Fibroblast of skin of right biceps (primary cell): ENCODE measurements at regions not wholly inside any gene's neighbourhood (a gene's known extent, or its start where the extent isn't known, plus 50 kb on each side); places are given as distances from the start of the nearest gene placed in this dataset.
"Not testable (repeated sequence)": the region's sequence is repeated elsewhere in the genome, so short reads cannot be mapped to it uniquely, and the experiment has no call there.

ENCODE experiments used
- DNase-seq: peaks from one replicate; pipeline ENCODE4 v3.0.0-alpha.2; 2013

DNA sequence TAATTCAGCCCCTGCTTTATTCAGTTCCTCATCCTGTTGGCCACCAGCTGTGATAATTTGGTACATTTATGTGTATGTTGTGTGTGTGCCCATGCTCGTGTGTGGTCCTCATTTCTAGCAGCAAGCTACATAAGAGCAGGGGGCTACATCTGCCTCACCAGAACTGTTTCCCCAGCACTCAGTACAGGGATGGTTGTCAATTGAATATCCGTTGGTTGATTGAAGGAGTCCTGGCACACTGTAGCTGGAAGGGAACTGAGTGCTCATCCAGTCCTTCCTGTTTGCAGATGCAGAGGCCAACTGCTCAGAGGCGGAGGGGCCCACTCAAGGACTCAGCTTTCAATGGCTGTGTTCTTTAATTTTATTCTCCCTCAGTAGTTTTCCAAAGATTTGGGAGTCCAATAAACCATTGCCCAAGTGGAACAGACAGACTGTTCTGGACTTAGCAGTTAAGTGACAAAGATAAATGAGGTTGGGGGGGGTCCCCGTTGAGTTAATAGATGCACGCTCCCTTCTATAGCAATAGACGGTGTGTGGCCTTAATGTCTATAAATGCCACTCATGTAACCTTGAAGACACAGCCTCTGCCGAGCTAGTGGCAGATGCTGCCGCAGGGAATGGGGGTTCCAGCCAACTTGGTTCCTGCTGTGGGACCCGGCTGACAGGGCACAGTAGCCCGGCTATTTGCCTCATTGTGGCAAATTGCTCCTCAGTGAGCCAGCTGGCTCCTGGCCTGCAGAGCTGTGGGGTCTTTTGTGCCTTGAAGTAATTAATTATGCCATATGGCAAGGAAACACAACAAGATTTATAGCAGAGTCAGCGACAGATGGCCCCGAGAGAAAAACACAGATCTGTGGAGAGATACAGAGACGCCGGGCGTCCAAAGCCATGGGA, 71.4 kb upstream of the GRK3 start:
- no peak for DNase-seq

DNA sequence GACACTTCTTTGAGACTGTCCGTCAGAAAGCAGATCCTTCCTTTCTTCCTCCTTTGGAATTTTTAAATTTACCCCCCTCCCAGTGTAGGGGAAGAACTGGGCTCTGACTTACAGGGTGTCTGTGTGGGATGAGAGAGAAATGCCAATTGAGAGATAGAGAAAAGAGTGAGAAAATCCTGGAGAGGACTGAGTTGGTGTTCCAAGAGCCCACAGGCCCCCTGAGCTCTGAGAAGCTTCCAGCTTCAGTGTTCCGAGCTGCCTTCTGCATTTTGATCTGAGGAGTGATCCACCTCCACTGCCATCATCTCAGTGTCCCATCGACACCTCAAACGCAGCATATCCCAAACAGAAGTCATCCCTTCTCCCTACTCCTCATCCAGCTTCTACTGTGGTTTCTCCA, 70.7 kb upstream of the GRK3 start:
- DNase-seq, result no peak

DNA sequence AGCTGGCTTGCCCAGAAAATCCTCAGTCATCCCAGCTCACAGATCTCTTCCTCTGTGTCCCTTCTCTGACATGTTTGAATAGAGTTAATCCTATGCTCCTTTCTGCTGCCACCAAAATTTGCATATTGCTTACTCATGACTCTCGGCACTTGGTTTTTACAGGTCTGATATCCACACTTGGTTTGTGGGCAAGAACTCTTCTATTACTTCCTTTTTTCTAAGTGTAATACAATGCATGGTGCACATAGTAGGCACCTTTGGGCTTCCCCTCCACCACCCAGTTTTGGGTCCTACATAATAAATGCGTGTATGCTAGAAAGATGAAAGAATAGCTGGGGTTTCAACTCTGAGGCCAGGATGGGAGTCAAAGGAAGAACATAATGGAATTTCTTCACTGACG, 69.7 kb upstream of the GRK3 start:
- no peak for DNase-seq

DNA sequence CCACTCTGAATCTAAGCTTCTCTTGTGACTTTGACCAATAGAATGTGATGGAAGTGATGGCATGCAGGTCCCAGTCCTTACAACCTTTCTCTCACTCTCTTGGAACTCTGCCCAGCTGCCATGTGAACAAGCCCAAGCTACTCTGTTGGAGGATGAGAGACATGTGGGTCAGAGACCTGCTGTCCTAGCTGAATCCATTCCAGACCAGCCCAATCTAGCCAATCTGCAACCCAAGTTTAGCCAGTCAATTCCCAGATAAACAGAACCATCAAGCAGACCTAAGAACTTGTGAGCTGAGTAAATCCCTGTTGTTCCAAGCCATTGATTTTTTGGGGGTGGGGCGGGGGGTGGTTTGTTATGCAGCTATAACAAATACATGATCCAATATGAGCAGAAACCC, 69.2 kb upstream of the GRK3 start:
- DNase-seq, result peak; percentile 27

DNA sequence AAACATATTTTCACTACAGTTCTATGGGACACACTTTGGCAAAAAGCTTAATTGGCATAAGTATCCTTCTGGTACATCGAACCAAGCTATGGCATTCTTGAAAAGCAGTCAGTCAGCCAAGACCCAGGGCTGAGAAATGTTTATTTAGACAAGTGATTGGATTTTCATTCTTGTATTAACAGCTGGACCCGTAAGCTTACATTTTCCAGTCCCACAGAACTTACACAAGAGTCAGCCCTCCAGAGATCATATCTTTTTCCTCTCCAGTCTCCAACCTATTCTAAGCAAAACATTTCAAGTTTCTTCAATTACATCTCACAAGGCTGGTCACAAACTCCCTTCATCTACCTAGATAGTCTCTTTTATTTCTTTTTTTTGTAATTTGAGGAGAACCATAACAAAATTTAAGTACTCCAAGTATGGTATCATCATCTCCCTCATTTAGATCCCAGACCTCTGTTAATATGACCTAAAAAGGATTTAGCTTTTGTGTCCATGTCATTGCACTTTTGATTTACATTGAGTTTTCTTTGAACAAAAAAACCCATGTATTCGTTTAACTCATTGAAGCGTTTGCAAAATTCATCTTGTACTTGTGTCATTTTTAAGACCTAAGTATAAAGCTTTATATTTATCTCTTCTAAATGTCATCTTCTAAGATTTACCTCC, 67.9 kb upstream of the GRK3 start:
- no peak for DNase-seq

DNA sequence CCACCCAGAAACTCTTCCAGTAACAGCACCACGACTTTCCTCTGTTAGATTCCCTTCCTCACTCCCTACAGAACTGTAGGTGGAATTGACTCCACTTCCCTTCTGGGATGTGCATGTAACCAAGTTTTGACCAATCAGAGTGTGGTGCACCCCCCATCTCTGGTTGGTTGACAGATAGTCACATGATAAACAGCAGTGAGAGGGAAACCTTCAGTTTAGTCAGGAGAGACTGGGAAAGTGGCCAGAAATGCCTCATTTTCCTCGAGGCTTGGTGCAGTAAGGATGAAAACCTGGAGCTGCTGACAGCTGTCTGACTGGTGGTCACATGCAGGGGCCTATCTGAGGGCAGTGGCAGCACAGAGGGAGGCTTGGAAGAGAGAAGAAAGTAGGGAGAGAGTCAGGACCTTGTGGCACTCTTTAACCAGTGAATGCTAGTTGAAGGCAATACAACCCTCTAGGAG, 67.3 kb upstream of the GRK3 start:
- DNase-seq, result peak; percentile 39

DNA sequence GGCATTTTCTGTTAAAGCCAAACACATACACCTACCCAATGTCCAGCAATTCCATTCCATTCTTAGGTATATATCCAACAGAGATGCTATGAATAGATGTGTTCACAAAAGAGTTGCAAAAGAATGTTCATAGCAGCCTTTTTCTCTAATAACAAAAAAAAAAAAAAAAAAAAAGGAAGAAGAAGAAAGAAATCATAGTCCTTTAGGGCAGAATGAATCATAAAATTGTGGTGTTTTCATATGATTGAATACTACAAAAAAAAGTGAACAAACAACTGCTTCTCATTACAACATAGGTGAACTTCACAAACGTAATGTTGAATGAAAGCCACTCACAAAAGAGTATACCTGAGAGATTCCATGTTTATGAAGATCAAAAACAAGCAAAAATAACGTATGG, 66.8 kb upstream of the GRK3 start:
- DNase-seq, result no peak

DNA sequence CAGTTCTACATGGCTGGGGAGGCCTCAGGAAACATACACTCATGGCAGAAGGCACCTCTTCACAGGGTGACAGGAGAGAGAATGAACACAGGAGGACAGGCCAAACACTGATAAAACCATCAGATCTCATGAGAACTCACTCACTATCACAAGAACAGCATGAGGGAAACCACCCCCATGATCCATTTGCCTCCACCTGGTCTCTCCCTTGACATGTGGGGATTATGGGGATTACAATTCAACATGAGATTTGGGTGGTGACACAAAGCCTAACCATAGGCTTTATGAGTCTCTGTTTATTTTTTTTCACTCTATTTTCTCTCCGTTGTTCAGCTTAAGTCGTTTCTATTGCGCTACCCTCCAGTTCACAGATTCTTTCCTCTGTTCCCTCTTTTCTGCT, 63.8 kb upstream of the GRK3 start:
- DNase-seq, result not testable (repeated sequence)

DNA sequence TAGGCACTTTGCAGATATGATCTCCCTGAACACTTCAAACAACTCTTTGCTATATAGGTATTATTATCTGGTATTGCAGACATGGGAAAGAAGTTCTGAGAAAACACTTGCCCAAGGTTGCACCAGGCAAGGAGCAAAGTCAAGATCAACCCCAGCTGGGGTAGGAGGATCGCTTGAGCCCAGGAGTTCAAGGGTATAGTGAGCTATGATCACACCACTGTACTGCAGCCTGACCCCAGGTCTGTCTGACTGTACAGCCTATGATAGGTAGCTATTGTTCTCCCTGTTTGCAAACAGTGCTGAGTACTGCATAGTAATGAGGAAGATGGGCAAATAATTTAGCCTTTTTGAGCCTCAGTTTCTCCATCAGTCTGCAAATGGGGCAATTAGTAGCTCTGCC, 60.5 kb upstream of the GRK3 start:
- not testable (repeated sequence) for DNase-seq

DNA sequence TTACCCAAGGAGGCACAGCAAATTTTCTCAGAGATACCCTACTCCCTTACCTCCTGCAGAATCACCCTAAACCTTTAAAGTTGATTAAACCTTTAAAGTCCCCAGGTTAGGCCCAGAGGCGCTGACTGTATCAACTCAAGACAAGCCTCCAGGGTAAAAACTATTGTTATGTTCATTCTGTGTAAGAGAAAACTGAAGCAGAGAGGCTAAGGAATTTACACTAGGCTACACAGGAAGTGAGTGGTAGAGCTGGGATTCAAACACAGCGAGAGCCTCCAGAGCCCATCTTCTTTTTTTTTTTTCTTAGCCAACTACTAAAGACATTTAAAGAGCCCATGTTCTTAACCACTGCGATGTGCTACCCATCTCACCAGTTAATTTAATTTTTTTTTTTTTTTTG, 56.3 kb upstream of the GRK3 start:
- no peak for DNase-seq

DNA sequence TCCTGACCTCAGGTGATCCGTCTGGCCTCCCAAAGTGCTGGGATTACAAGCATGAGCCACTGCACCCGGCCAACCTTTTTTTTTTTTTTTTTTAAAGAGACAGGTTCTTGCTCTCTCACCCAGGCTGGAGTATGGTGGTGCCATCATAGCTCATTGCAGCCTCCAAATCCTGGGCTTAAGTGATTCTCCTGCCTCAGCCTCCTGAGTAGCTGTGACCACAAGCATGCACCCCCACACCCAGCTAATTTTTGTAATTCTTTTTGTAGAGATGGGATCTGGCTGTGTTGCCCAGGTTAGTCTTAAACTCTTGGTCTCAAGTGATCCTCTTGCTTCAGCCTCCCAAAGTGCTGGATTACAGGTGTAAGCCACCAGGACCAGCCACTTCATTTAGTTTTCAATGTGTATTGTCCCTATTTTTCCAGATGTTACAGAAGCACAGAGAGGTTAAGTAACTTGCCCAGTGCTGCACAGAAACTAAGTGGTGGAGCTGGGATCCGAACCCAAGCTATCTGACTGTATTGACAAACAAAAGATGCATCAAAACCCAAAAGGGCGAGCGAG, 55.6 kb upstream of the GRK3 start:
- DNase-seq, result no peak

DNA sequence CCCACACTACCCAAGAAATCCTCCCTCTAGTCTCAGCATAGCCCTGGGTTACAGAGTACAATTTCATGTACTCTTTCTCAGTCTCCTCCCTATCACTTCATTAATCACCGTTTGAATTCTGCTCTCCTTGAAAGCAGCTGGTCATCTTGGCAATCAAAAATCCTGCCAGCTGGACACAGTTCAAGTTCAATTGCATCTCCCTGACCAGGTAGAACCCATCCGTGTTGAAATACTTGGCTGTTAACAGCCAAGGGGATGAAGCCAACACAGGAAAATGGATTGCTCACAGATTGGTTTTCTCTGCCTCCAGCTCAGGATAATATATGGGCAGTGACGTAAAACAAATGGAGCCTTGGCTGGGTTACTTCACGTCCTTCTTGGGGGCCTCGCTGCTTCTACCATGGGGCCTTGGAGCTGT, 55.1 kb upstream of the GRK3 start:
- peak; percentile 7 for DNase-seq

DNA sequence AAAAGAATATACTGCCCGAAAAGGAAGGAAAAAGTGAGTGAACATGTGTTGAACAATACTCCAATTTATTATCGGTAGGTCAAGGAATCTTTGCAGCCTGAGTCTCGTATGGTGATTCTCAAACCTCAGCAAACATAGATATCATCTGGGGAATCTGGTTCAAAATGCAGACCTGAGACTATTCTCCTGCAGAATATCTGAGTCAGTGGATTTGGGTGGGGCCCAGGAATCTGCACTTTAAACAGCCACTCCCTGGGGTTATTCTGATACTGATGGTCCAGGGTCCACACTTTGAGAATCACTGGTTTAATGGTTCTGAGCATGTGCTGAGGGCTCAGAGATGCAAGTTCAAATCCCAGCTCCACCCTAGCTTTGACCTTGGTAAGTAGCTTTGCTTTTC, 53.6 kb upstream of the GRK3 start:
- DNase-seq, result no peak

DNA sequence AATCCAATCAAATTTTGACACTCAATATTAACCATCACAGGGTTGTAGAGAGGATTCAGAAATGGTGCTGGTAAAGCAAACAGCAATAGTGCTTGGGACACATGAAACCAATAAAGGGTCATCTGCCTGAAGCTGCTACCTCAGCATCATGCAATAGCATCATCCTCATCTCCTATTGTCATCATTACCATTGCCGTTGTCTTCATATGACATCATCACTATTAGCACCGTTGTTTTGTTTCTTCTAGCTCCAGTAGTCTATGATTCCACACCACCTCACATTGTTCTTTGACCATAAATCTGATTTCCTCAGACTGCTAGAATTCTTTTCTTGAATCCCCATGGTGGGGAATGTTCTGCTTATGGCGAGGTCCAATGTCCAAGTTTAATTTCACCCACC, 52.8 kb upstream of the GRK3 start:
- no peak for DNase-seq

DNA sequence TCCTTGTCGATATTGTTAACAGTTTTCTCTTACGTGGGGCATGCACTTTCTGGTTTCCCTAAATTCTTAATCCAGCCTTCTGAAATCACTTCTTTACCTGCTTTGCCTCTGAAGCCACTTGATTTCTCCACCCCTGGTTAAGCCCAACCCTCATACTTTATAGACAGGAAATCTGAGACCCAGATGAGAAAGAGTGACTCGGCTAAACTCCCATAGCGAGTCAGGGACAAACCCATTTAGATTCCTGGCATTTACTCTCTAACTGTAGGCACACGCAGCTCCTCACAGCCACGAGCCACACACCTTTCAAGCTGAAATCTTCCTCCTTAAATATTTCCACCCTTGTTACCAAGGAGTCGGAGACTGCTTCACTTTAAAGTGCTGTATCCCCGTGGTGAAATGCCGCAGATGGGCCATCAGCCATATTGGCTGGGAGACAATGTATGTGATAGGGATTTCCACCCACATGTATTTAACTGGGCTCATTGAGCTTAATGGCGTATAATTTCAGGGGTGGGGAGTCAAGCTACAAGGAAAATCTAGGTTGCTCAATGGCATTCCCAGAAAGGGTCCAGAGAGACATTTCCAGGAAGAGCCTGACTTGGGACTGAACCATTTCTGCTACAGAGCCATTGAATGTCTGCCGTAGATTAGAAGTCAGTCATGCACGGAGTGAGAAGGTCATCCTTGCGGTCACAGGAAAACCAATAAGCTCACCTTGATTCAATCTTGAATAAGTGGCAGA, 49.9 kb upstream of the GRK3 start:
- DNase-seq, result peak; percentile 29
